ENCODE measurements at regions not wholly inside any gene's neighbourhood (a gene's known extent, or its start where the extent isn't known, plus 50 kb on each side); places are given as distances from the start of the nearest gene placed in this dataset.

DNA sequence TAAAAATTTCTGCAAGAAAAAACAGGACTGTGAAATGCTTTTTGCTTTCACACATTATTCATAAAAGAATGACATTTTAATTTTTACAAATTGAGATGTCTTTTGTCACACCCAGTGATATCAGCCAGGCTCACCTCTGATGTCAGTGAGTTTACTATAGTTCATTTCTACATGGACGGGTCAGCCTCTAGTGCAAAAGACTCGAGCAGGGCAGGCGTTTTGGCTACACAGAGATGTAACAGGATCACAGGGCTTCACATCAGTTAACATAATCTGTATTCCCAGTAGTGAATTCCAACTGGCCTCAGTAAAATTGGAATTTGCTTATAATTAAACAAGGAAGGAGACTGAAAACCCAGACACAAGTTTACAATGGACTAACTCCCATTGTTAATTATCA is 275.6 kb upstream of the ZSWIM2 start:
- POLR2A ChIA-PET: no interaction called here
- CTCF ChIA-PET: no interaction called here
- DNase-seq (ENCODE audit: extremely low spot score): no peak
- no peak for TF ChIP-seq HDGF (IDR thresholded peaks at IDR 0.05; ENCODE audit: borderline replicate concordance)
- no peak for TF ChIP-seq CTBP1 (IDR thresholded peaks at IDR 0.05; ENCODE audit: borderline replicate concordance)
- TF ChIP-seq L3MBTL2 (conservative IDR thresholded peaks at IDR 0.05): no peak
- no peak for TF ChIP-seq ARNT (IDR thresholded peaks at IDR 0.05)
- TF ChIP-seq BHLHE40 (IDR thresholded peaks at IDR 0.05; ENCODE audit: borderline replicate concordance): no peak
- no peak for TF ChIP-seq SUZ12 (IDR thresholded peaks at IDR 0.05)
- TF ChIP-seq ZNF384 (IDR thresholded peaks at IDR 0.05): no peak
- TF ChIP-seq LEF1 (IDR thresholded peaks at IDR 0.05; ENCODE audit: borderline replicate concordance): no peak
- no peak for TF ChIP-seq FOXK2 (IDR thresholded peaks at IDR 0.05)
- TF ChIP-seq PKNOX1 (IDR thresholded peaks at IDR 0.05): no peak
- no peak for TF ChIP-seq FOXA1 (IDR thresholded peaks at IDR 0.05)
- TF ChIP-seq ELF4 (IDR thresholded peaks at IDR 0.05): no peak
- no peak for TF ChIP-seq NFRKB (IDR thresholded peaks at IDR 0.05)
- TF ChIP-seq TARDBP (IDR thresholded peaks at IDR 0.05): no peak
- no peak for TF ChIP-seq FOXM1 (IDR thresholded peaks at IDR 0.05; ENCODE audit: borderline replicate concordance)
- no peak for TF ChIP-seq SP1 (IDR thresholded peaks at IDR 0.05)

DNA sequence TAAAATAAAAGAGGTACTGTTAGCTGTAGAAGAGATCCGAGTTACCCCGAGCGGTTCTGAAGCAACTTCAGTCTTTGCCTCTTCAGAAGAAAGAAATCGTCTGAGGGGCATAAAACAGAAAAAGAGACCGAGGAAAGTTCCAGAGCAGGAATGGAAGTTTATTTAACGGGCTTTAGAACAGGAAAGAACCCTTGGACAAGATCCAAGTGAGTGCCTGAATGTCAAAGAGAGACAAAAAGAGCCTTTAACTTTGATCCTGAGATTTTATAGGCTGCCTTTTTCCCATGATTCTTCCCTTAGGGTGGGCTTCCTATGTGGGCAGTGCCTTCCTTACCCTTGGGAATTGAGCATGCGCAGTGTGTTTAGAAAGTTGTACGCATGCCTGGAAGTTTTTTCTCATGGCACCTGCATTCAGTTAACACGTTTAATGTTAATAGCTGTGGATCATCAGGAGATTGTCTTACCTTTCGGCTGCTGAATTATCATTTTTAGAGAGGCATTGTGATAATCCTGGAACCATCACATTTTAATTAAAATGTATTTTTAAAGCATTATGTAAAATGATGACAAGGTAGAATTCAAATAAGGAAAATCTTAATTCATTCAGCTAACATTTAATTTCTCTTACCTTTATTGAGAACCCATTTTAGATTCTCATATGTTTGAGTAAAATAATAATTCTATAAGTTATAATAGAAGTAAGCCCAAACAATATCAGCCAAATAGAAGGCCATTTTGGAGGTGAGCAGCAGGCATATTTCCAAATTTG is 269.5 kb upstream of the ZSWIM2 start:
- POLR2A ChIA-PET: no interaction called here
- CTCF ChIA-PET: no interaction called here

DNA sequence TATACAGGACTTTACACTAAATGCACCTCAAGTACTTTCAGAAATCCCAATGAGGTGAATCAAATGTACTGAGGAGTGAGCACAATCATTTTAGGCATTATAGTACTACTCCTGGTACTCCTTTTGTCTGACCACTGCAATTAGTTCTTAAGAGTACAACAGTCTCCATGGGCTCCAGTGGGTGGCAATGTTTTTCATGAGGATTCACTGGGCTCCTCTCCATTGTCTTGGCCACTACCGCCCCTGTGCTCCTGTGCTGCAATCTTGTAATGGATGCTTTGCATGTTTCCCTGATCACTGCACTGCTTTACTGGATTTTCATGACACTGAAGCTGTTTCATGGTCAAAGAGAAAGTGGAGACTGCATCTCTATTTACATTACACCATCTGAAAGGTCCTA is 268.5 kb upstream of the ZSWIM2 start:
- ChIA-PET CTCF (no interaction called here), POLR2A (no interaction called here)
- DNase-seq (ENCODE audit: extremely low spot score): no peak
- TF ChIP-seq TARDBP (IDR thresholded peaks at IDR 0.05): no peak
- TF ChIP-seq CTBP1 (IDR thresholded peaks at IDR 0.05; ENCODE audit: borderline replicate concordance): no peak
- TF ChIP-seq SUZ12 (IDR thresholded peaks at IDR 0.05): no peak
- TF ChIP-seq ZNF384 (IDR thresholded peaks at IDR 0.05): no peak
- no peak for TF ChIP-seq PKNOX1 (IDR thresholded peaks at IDR 0.05)
- no peak for TF ChIP-seq ELF4 (IDR thresholded peaks at IDR 0.05)
- TF ChIP-seq SP1 (IDR thresholded peaks at IDR 0.05): no peak
- TF ChIP-seq FOXM1 (IDR thresholded peaks at IDR 0.05; ENCODE audit: borderline replicate concordance): no peak
- no peak for TF ChIP-seq LEF1 (IDR thresholded peaks at IDR 0.05; ENCODE audit: borderline replicate concordance)
- no peak for TF ChIP-seq L3MBTL2 (conservative IDR thresholded peaks at IDR 0.05)

More for the DNA sequence above, 269.5 kb upstream of the ZSWIM2 start:
- no peak for TF ChIP-seq FOXK2 (IDR thresholded peaks at IDR 0.05)
- no peak for TF ChIP-seq FOXM1 (IDR thresholded peaks at IDR 0.05; ENCODE audit: borderline replicate concordance)
- TF ChIP-seq ZNF384 (IDR thresholded peaks at IDR 0.05): no peak
- no peak for TF ChIP-seq ELF4 (IDR thresholded peaks at IDR 0.05)
- no peak for TF ChIP-seq HDGF (IDR thresholded peaks at IDR 0.05; ENCODE audit: borderline replicate concordance)
- TF ChIP-seq L3MBTL2 (conservative IDR thresholded peaks at IDR 0.05): no peak
- TF ChIP-seq FOXA1 (IDR thresholded peaks at IDR 0.05): no peak
- TF ChIP-seq CTBP1 (IDR thresholded peaks at IDR 0.05; ENCODE audit: borderline replicate concordance): no peak
- TF ChIP-seq PKNOX1 (IDR thresholded peaks at IDR 0.05): no peak
- no peak for TF ChIP-seq ARNT (IDR thresholded peaks at IDR 0.05)
- no peak for TF ChIP-seq TARDBP (IDR thresholded peaks at IDR 0.05)
- TF ChIP-seq NFRKB (IDR thresholded peaks at IDR 0.05): no peak
- TF ChIP-seq LEF1 (IDR thresholded peaks at IDR 0.05; ENCODE audit: borderline replicate concordance): no peak
- TF ChIP-seq SP1 (IDR thresholded peaks at IDR 0.05): no peak
- DNase-seq (ENCODE audit: extremely low spot score): no peak

DNA sequence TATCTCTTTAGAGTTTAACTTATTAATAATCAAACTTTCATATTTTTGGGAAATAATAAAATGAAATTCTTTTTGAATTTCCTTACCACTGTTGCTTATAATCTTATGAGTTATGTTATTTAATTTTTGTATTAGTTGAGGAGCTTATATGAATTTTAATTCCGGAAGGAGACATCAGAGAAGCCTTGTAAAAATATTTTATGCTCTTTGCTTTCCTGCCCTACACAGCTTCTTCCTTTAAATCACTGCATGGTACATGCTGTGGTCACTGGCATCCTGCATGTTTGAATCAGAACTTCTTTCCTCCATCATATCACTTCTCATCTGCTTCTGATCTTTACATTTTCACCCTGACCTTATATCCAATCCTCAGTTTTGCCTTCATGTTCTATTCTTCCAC is 266.7 kb upstream of the ZSWIM2 start:
- CTCF ChIA-PET: no interaction called here
- POLR2A ChIA-PET: no interaction called here
- TF ChIP-seq CTBP1 (IDR thresholded peaks at IDR 0.05; ENCODE audit: borderline replicate concordance): no peak
- no peak for DNase-seq (ENCODE audit: extremely low spot score)

- TF ChIP-seq BHLHE40 (IDR thresholded peaks at IDR 0.05; ENCODE audit: borderline replicate concordance): no peak
- no peak for TF ChIP-seq SP1 (IDR thresholded peaks at IDR 0.05)
- no peak for TF ChIP-seq ELF4 (IDR thresholded peaks at IDR 0.05)
- no peak for TF ChIP-seq FOXA1 (IDR thresholded peaks at IDR 0.05)
- TF ChIP-seq TARDBP (IDR thresholded peaks at IDR 0.05): no peak
- no peak for TF ChIP-seq NFRKB (IDR thresholded peaks at IDR 0.05)
- TF ChIP-seq FOXM1 (IDR thresholded peaks at IDR 0.05; ENCODE audit: borderline replicate concordance): no peak
- TF ChIP-seq FOXK2 (IDR thresholded peaks at IDR 0.05): no peak
- TF ChIP-seq LEF1 (IDR thresholded peaks at IDR 0.05; ENCODE audit: borderline replicate concordance): no peak
- no peak for TF ChIP-seq ARNT (IDR thresholded peaks at IDR 0.05)
- no peak for TF ChIP-seq PKNOX1 (IDR thresholded peaks at IDR 0.05)
- no peak for TF ChIP-seq ZNF384 (IDR thresholded peaks at IDR 0.05)
- TF ChIP-seq SUZ12 (IDR thresholded peaks at IDR 0.05): no peak
- no peak for DNase-seq (ENCODE audit: extremely low spot score)
- ChIA-PET CTCF (interaction anchor here (0.6 kb wide), 1 partner anchor 393 kb away, joined by 4 read pairs; no protein-coding TSS in a partner anchor), POLR2A (no interaction called here)
Observed at GRCh38 chr2:187107001-187107400, 258.0 kb upstream of the ZSWIM2 start.

DNA sequence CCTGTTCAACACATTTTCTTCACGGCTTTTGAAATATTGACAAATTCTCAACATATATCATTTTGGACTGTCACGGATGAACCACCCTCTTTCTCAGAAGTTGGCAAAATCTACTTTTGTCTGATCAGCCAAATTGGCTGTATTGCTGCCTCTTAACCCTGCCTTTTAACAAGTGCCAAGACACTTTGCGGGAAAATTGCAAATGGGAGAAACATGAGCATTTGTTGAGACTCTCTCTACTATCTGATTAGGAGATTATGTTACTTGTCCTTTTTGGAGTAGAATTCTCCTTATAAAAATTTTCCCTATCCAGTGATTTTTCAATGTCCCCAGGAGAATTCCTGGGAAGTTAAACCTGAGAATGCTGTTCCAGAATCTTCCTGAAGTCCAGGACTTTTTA is 256.2 kb upstream of the ZSWIM2 start:
- TF ChIP-seq ELF4 (IDR thresholded peaks at IDR 0.05): no peak
- TF ChIP-seq L3MBTL2 (conservative IDR thresholded peaks at IDR 0.05): no peak
- no peak for TF ChIP-seq NFRKB (IDR thresholded peaks at IDR 0.05)
- no peak for DNase-seq (ENCODE audit: extremely low spot score)
- CTCF ChIA-PET: no interaction called here
- POLR2A ChIA-PET: no interaction called here
